ENCODE measurements at regions not wholly inside any gene's neighbourhood (a gene's known extent, or its start where the extent isn't known, plus 50 kb on each side); places are given as distances from the start of the nearest gene placed in this dataset.
"Not testable (repeated sequence)": the region's sequence is repeated elsewhere in the genome, so short reads cannot be mapped to it uniquely, and the experiment has no call there.

- peaks cover 10% of the 10 kb centered on the region for H3K36me3 Mint-ChIP-seq
- no peak overlapping the region for H3K27ac Mint-ChIP-seq
- DNase-seq: no peak
- H3K4me3 Mint-ChIP-seq: no peak overlapping the region
- peaks cover 2% of the 10 kb centered on the region for H3K9me3 Mint-ChIP-seq
- H3K4me1 Mint-ChIP-seq: peaks cover 10% of the 10 kb centered on the region
- H3K27me3 Mint-ChIP-seq: no peaks in the 10 kb centered on the region
Measured at GRCh38 chr9:85863875-85864274, 77.1 kb upstream of the NAA35 start.

GRCh38 chr9:85871008-85871407 lies 69.9 kb upstream of the NAA35 start:
- no peaks in the 10 kb centered on the region for H3K9me3 Mint-ChIP-seq
- H3K27ac Mint-ChIP-seq: no peak overlapping the region

GRCh38 chr9:85871683-85872082 lies 69.3 kb upstream of the NAA35 start:
- not testable (repeated sequence) for H3K36me3 Mint-ChIP-seq, H3K4me1 Mint-ChIP-seq, H3K9me3 Mint-ChIP-seq, DNase-seq, H3K27ac Mint-ChIP-seq, H3K4me3 Mint-ChIP-seq, H3K27me3 Mint-ChIP-seq

More at GRCh38 chr9:85871008-85871407, 69.9 kb upstream of the NAA35 start:
- no peak for DNase-seq
- Mint-ChIP-seq H3K36me3 (no peaks in the 10 kb centered on the region), H3K4me1 (no peaks in the 10 kb centered on the region), H3K27me3 (no peaks in the 10 kb centered on the region), H3K4me3 (no peak overlapping the region)

- DNase-seq: no peak
- Mint-ChIP-seq H3K9me3 (no peaks in the 10 kb centered on the region), H3K27ac (no peak overlapping the region), H3K4me1 (no peaks in the 10 kb centered on the region), H3K4me3 (no peak overlapping the region), H3K36me3 (no peaks in the 10 kb centered on the region), H3K27me3 (no peaks in the 10 kb centered on the region)
Measured at GRCh38 chr9:85872463-85872862, 68.5 kb upstream of the NAA35 start.

- Mint-ChIP-seq H3K4me3 (no peak overlapping the region), H3K27me3 (no peaks in the 10 kb centered on the region), H3K36me3 (no peaks in the 10 kb centered on the region)
Measured at GRCh38 chr9:85876628-85877027, 64.3 kb upstream of the NAA35 start.

GRCh38 chr9:85878872-85879597 lies 61.9 kb upstream of the NAA35 start:
- DNase-seq, H3K4me1 Mint-ChIP-seq, H3K9me3 Mint-ChIP-seq, H3K27ac Mint-ChIP-seq, H3K27me3 Mint-ChIP-seq, H3K4me3 Mint-ChIP-seq, H3K36me3 Mint-ChIP-seq: not testable (repeated sequence)

More at GRCh38 chr9:85876628-85877027, 64.3 kb upstream of the NAA35 start:
- no peak overlapping the region for H3K27ac Mint-ChIP-seq
- no peak for DNase-seq
- no peaks in the 10 kb centered on the region for H3K9me3 Mint-ChIP-seq
- H3K4me1 Mint-ChIP-seq: no peaks in the 10 kb centered on the region

- H3K4me1 Mint-ChIP-seq, H3K27me3 Mint-ChIP-seq, H3K27ac Mint-ChIP-seq, H3K9me3 Mint-ChIP-seq, H3K4me3 Mint-ChIP-seq, DNase-seq: not testable (repeated sequence)
- peaks cover 14% of the 10 kb centered on the region for H3K36me3 Mint-ChIP-seq
Measured at GRCh38 chr9:85880507-85880906, 60.4 kb upstream of the NAA35 start.

GRCh38 chr9:85884256-85884655 lies 56.7 kb upstream of the NAA35 start:
- Mint-ChIP-seq H3K9me3 (no peaks in the 10 kb centered on the region), H3K4me1 (no peaks in the 10 kb centered on the region), H3K27ac (no peak overlapping the region), H3K36me3 (peaks cover 14% of the 10 kb centered on the region), H3K4me3 (no peak overlapping the region), H3K27me3 (no peaks in the 10 kb centered on the region)
- no peak for DNase-seq

GRCh38 chr9:85890962-85891361 lies 50.0 kb upstream of the NAA35 start:
- no peak overlapping the region for H3K4me3 Mint-ChIP-seq
- H3K27me3 Mint-ChIP-seq: no peaks in the 10 kb centered on the region
- H3K9me3 Mint-ChIP-seq: peaks cover 3% of the 10 kb centered on the region
- no peak overlapping the region for H3K27ac Mint-ChIP-seq
- peaks cover 7% of the 10 kb centered on the region for H3K36me3 Mint-ChIP-seq
- DNase-seq: no peak
- no peaks in the 10 kb centered on the region for H3K4me1 Mint-ChIP-seq
